H1 (cell line): ENCODE measurements at regions not wholly inside any gene's neighbourhood (a gene's known extent, or its start where the extent isn't known, plus 50 kb on each side); places are given as distances from the start of the nearest gene placed in this dataset.

ENCODE experiments used
- CTCF ChIA-PET: fragments of 300-600 bp; sonication (Branson Sonifier 250); formaldehyde crosslinking; loops from one replicate; lab custom pipeline; 2021; ENCODE audit not compliant: partially characterized antibody; lab: Charles Lee
- POLR2A ChIA-PET: fragments of 300-600 bp; sonication (Branson Sonifier 250); formaldehyde crosslinking; loops from one replicate; lab custom pipeline; 2021; ENCODE audit warnings: inconsistent platforms; ENCODE audit not compliant: partially characterized antibody; lab: Charles Lee
- DNase-seq, 2 experiments: peaks; one replicate each; pipeline versions ENCODE4 v3.0.0 to v3.0.0-alpha.2; 2010 to 2022; ENCODE audit warnings: low spot score in 2 of 2, low read depth in 1 of 2, mixed read lengths in 1 of 2
- FAIRE-seq: peaks from 2 replicates; lab custom pipeline; 2011; peaks lifted over from hg19 to GRCh38; lab: Jason Lieb, UNC
- H2AFZ ChIP-seq: 2 replicates; pipeline ENCODE4 v1.8.1; 2012; ENCODE audit warnings: low read length, inconsistent platforms
- H2AK5ac ChIP-seq: 2 replicates; pipeline ENCODE4 v1.6.1; 2013; ENCODE audit warnings: low read depth, low read length
- H2BK120ac ChIP-seq: replicated peaks from 2 replicates; pipeline ENCODE3; 2013; ENCODE audit warnings: low read depth, low read length, inconsistent platforms
- H2BK12ac ChIP-seq: 2 replicates; pipeline ENCODE4 v1.6.1; 2013; ENCODE audit warnings: low read depth, low read length
- H2BK15ac ChIP-seq: 2 replicates; pipeline ENCODE4 v1.6.1; 2013; ENCODE audit warnings: low read length
- H2BK20ac ChIP-seq: 2 replicates; pipeline ENCODE4 v1.6.1; 2013; ENCODE audit warnings: low read length
- H2BK5ac ChIP-seq: 2 replicates; pipeline ENCODE4 v1.6.1; 2013; ENCODE audit warnings: low read depth, low read length
- H3K14ac ChIP-seq: 2 replicates; pipeline ENCODE4 v1.6.1; 2013; ENCODE audit warnings: inconsistent platforms; ENCODE audit not compliant: insufficient read length
- H3K18ac ChIP-seq: 2 replicates; pipeline ENCODE4 v1.6.1; 2013; ENCODE audit warnings: low read length; ENCODE audit errors: extremely low read depth
- H3K23ac ChIP-seq: 2 replicates; pipeline ENCODE4 v1.6.1; 2013; ENCODE audit warnings: inconsistent platforms; ENCODE audit not compliant: insufficient read length
- H3K23me2 ChIP-seq: 2 replicates; pipeline ENCODE4 v1.6.1; 2013; ENCODE audit warnings: low read depth, low read length
- H3K27ac ChIP-seq: 2 replicates; pipeline ENCODE4 v1.6.1; 2011; ENCODE audit warnings: low read depth, low read length, inconsistent platforms
- H3K27me3 ChIP-seq, 4 experiments: replicated peaks in 1 of 4; 1 replicate in 1 of 4; 2 replicates in 3 of 4; pipeline versions ENCODE4 v1.6.1 to v1.8.1; 2011 to 2013; ENCODE audit warnings: low read length in 3 of 4, mild to moderate bottlenecking in 3 of 4, inconsistent platforms in 2 of 4, mixed read lengths in 2 of 4, moderate library complexity in 1 of 4; ENCODE audit not compliant: control insufficient read depth in 3 of 4, insufficient read depth in 3 of 4; ENCODE audit errors: extremely low read depth in 1 of 4
- H3K36me3 ChIP-seq, 4 experiments: 2 replicates each; pipeline versions ENCODE4 v1.6.1 to v1.8.1; 2011 to 2013; ENCODE audit warnings: mild to moderate bottlenecking in 4 of 4, low read length in 3 of 4, moderate library complexity in 2 of 4, control low read depth in 1 of 4, inconsistent platforms in 1 of 4; ENCODE audit not compliant: insufficient read depth in 4 of 4, control insufficient read depth in 2 of 4
- H3K4ac ChIP-seq: replicated peaks from 2 replicates; pipeline ENCODE3; 2013; ENCODE audit warnings: low read length, low read depth, mixed read lengths, inconsistent platforms; ENCODE audit not compliant: insufficient read length
- H3K4me1 ChIP-seq, 4 experiments: replicated peaks in 1 of 4; 1 replicate in 1 of 4; 2 replicates in 3 of 4; pipeline versions ENCODE4 v1.6.1 to v1.8.1; 2011 to 2013; ENCODE audit warnings: low read length in 3 of 4, inconsistent platforms in 2 of 4, mixed read lengths in 1 of 4; ENCODE audit not compliant: insufficient read depth in 4 of 4, control insufficient read depth in 3 of 4
- H3K4me2 ChIP-seq, 2 experiments: 2 replicates each; pipeline versions ENCODE4 v1.6.1 to v1.8.1; 2011 to 2013; ENCODE audit warnings: low read depth in 2 of 2, low read length in 2 of 2, control low read depth in 1 of 2, inconsistent platforms in 1 of 2, mild to moderate bottlenecking in 1 of 2; ENCODE audit not compliant: insufficient read depth in 1 of 2
- H3K4me3 ChIP-seq, 4 experiments: fragments of 200-600, 300-600 bp in 1 of 4; sonication (generic), shearing (Covaris generic), sonication (Bioruptor Twin) in 1 of 4; 2 replicates each; pipeline versions ENCODE4 v1.5.1 to v1.8.1; 2011 to 2016; ENCODE audit warnings: low read length in 4 of 4, low read depth in 3 of 4, control low read depth in 2 of 4, inconsistent platforms in 2 of 4, mild to moderate bottlenecking in 2 of 4, mixed read lengths in 1 of 4, moderate library complexity in 1 of 4; ENCODE audit not compliant: insufficient read depth in 2 of 4; ENCODE audit errors: extremely low read depth in 1 of 4
- H3K56ac ChIP-seq: replicated peaks from 2 replicates; pipeline ENCODE3; 2013; ENCODE audit warnings: low read depth, mild to moderate bottlenecking, mixed read lengths, low read length, inconsistent platforms; ENCODE audit not compliant: insufficient read length
- H3K79me1 ChIP-seq: 2 replicates; pipeline ENCODE4 v1.6.1; 2013; ENCODE audit warnings: low read depth, low read length, control low read depth
- H3K79me2 ChIP-seq, 2 experiments: 2 replicates each; pipeline versions ENCODE4 v1.6.1 to v1.8.1; 2012 to 2013; ENCODE audit warnings: low read length in 2 of 2, mild to moderate bottlenecking in 2 of 2, inconsistent platforms in 1 of 2; ENCODE audit not compliant: insufficient read depth in 2 of 2, control insufficient read depth in 1 of 2
- H3K9ac ChIP-seq, 4 experiments: replicated peaks in 1 of 4; 1 replicate in 1 of 4; 2 replicates in 3 of 4; pipeline versions ENCODE4 v1.6.1 to v1.8.1; 2011 to 2013; ENCODE audit warnings: low read depth in 3 of 4, low read length in 3 of 4, control low read depth in 2 of 4, mild to moderate bottlenecking in 2 of 4, moderate library complexity in 2 of 4, inconsistent platforms in 1 of 4; ENCODE audit errors: extremely low read depth in 1 of 4
- H3K9me3 ChIP-seq, 2 experiments: 2 replicates each; pipeline versions ENCODE4 v1.6.1 to v1.8.1; 2012 to 2013; ENCODE audit warnings: mild to moderate bottlenecking in 2 of 2, moderate library complexity in 2 of 2, control low read depth in 1 of 2, inconsistent platforms in 1 of 2, low read depth in 1 of 2, low read length in 1 of 2, mixed read lengths in 1 of 2; ENCODE audit not compliant: insufficient read depth in 2 of 2
- H4K20me1 ChIP-seq, 2 experiments: replicated peaks in 1 of 2; 2 replicates each; pipeline versions ENCODE3 to v1.8.1; 2011 to 2013; ENCODE audit warnings: inconsistent platforms in 2 of 2, low read length in 2 of 2, mild to moderate bottlenecking in 1 of 2; ENCODE audit not compliant: insufficient read depth in 2 of 2, control insufficient read depth in 1 of 2
- H4K5ac ChIP-seq: 2 replicates; pipeline ENCODE4 v1.6.1; 2013; ENCODE audit warnings: low read length, low read depth, mixed read lengths, inconsistent platforms; ENCODE audit not compliant: insufficient read length
- H4K8ac ChIP-seq: 2 replicates; pipeline ENCODE4 v1.8.0; 2013; ENCODE audit warnings: mild to moderate bottlenecking, moderate library complexity, low read length, inconsistent platforms; ENCODE audit not compliant: insufficient read depth; ENCODE audit errors: extremely low read depth
- H4K91ac ChIP-seq: replicated peaks from 2 replicates; pipeline ENCODE3; 2013; ENCODE audit warnings: low read length, mixed read lengths, inconsistent platforms; ENCODE audit not compliant: insufficient read length
- ASH2L ChIP-seq: fragments of 200-600, 300-600 bp; sonication (generic); IDR thresholded peaks from one replicate; pipeline ENCODE4 v1.7.1; 2017; ENCODE audit warnings: low read length
- CEBPB ChIP-seq: IDR thresholded peaks from 2 replicates; pipeline ENCODE4 v1.6.1; 2012; ENCODE audit warnings: low read depth, low read length
- GTF2F1 ChIP-seq: IDR thresholded peaks from 2 replicates; pipeline ENCODE4 v1.6.1; 2012; ENCODE audit warnings: low read depth, low read length, improper control_type of control experiment, borderline replicate concordance
- POU5F1 ChIP-seq: IDR thresholded peaks from 2 replicates; pipeline ENCODE4 v1.6.1; 2011; ENCODE audit warnings: low read depth, mild to moderate bottlenecking, low read length, moderate library complexity
- RAD21 ChIP-seq, 2 experiments: IDR thresholded peaks in 1 of 2; conservative IDR thresholded peaks in 1 of 2; 2 replicates each; pipeline ENCODE4 v1.6.1; 2011; ENCODE audit warnings: low read depth in 2 of 2, low read length in 2 of 2, improper control_type of control experiment in 1 of 2, inconsistent platforms in 1 of 2, mild to moderate bottlenecking in 1 of 2, moderate library complexity in 1 of 2
- WGBS, 2 experiments: shearing (Covaris generic) in 1 of 2; methylation state at CpG; one replicate each; pipeline versions ENCODE4 v1.1.6 to v1.1.7; 2013 to 2015; ENCODE audit warnings: low lambda C conversion rate in 2 of 2, mixed read lengths in 2 of 2, inconsistent platforms in 1 of 2, low coverage in 1 of 2, missing lambda C conversion rate in 1 of 2; ENCODE audit not compliant: insufficient replicate concordance in 2 of 2, insufficient coverage in 1 of 2, insufficient read length in 1 of 2; ENCODE audit errors: extremely low coverage in 1 of 2, missing lambda C conversion rate in 1 of 2; 5-methylcytosine and 5-hydroxymethylcytosine counted together
- TF ChIP-seq, protein P1 (sequence below), 3 experiments: IDR thresholded peaks; 1 replicate in 2 of 3; 2 replicates in 1 of 3; pipeline versions ENCODE4 v1.5.1 to v1.6.1; 2011; ENCODE audit warnings: low read length in 3 of 3, mild to moderate bottlenecking in 3 of 3, inconsistent platforms in 2 of 3, low read depth in 1 of 3, moderate library complexity in 1 of 3; ENCODE audit not compliant: insufficient read depth in 1 of 3; ENCODE audit errors: control extremely low read depth in 1 of 3

DNA sequence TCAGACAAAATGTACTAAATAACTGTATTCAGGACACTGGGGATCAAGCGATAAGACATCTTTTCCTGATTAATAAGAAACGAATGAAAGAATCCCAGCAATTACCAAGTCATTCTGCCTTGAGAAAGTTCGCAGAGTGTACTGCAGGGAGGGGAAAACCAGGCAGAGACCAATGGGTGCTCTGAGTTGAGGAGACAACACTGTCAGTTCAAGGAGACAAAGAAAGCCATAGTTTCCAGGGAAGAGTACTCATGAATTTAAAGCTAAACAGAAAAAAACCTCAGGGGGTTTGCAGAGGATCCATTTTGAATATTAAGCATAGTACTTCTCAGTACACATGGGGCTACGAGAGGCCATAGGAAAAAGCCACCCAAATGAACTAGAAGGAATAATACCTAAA lies 573.0 kb downstream of the KCTD8 start:
- DNase-seq: no peak
- no peaks in the 10 kb centered on the region; a peak in 1 of 7 replicates for H3K4me1 ChIP-seq
- no peak overlapping the region for H3K23ac ChIP-seq

More for the DNA sequence above, 573.0 kb downstream of the KCTD8 start:
- 81% methylated on average over 4 of the region's 4 CpGs; no CpG with 5 or more reads in 1 of the 2 experiments for WGBS, 2 experiments
- H3K18ac ChIP-seq: no peak overlapping the region
- TF ChIP-seq GTF2F1 (no peak), ASH2L (no peak), POU5F1 (no peak), RAD21 (IDR thresholded peaks at IDR 0.05 in 1 of 2, conservative IDR thresholded peaks at IDR 0.05 in 1 of 2; ENCODE audit: low read depth in 2 of 2, low read length in 2 of 2) (no peak), CEBPB (no peak)
- TF ChIP-seq, protein P1, sequence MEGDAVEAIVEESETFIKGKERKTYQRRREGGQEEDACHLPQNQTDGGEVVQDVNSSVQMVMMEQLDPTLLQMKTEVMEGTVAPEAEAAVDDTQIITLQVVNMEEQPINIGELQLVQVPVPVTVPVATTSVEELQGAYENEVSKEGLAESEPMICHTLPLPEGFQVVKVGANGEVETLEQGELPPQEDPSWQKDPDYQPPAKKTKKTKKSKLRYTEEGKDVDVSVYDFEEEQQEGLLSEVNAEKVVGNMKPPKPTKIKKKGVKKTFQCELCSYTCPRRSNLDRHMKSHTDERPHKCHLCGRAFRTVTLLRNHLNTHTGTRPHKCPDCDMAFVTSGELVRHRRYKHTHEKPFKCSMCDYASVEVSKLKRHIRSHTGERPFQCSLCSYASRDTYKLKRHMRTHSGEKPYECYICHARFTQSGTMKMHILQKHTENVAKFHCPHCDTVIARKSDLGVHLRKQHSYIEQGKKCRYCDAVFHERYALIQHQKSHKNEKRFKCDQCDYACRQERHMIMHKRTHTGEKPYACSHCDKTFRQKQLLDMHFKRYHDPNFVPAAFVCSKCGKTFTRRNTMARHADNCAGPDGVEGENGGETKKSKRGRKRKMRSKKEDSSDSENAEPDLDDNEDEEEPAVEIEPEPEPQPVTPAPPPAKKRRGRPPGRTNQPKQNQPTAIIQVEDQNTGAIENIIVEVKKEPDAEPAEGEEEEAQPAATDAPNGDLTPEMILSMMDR (IDR thresholded peaks at IDR 0.05; ENCODE audit: control extremely low read depth in 1 of 3, insufficient read depth in 1 of 3, low read depth in 1 of 3, low read length in 3 of 3): no peak
- no peaks in the 10 kb centered on the region for H3K23me2 ChIP-seq
- no peaks in the 10 kb centered on the region for H3K79me2 ChIP-seq
- no peak overlapping the region for H3K4me2 ChIP-seq
- H3K14ac ChIP-seq: no peak overlapping the region
- H4K8ac ChIP-seq: no peak overlapping the region
- H2BK120ac ChIP-seq: no peak overlapping the region
- no peak overlapping the region; a peak in 1 of 7 replicates for H3K9ac ChIP-seq
- H2AFZ ChIP-seq: peak overlapping the region; percentile 15; the same call in 1 of the 2 replicates
- no peak for FAIRE-seq
- CTCF ChIA-PET: no interaction called here
- H3K27me3 ChIP-seq: no peaks in the 10 kb centered on the region
- POLR2A ChIA-PET: no interaction called here
- H2BK15ac ChIP-seq: no peak overlapping the region
- no peak overlapping the region for H3K4me3 ChIP-seq
- H3K56ac ChIP-seq: no peak overlapping the region
- H4K20me1 ChIP-seq: no peaks in the 10 kb centered on the region
- no peak overlapping the region for H4K5ac ChIP-seq
- no peak overlapping the region for H3K4ac ChIP-seq
- H3K9me3 ChIP-seq: 0 out of 4 replicates have a peak, but pooled peaks cover 0 to 3% of the 10 kb centered on the region in 2 experiments
- H3K36me3 ChIP-seq: no peaks in the 10 kb centered on the region
- H2BK20ac ChIP-seq: no peak overlapping the region
- no peaks in the 10 kb centered on the region for H3K79me1 ChIP-seq
- no peak overlapping the region for H3K27ac ChIP-seq
- no peak overlapping the region for H2BK5ac ChIP-seq
- no peak overlapping the region for H2AK5ac ChIP-seq
- no peak overlapping the region for H4K91ac ChIP-seq
- H2BK12ac ChIP-seq: no peak overlapping the region
